Neural cell (in vitro differentiated cells): ENCODE measurements at regions not wholly inside any gene's neighbourhood (a gene's known extent, or its start where the extent isn't known, plus 50 kb on each side); places are given as distances from the start of the nearest gene placed in this dataset.

ENCODE experiments used
- H2AFZ ChIP-seq: fragments of 200-600, 300-800 bp; sonication (generic), shearing (Covaris generic); 2 replicates; pipeline ENCODE4 v1.6.0; 2014; ENCODE audit warnings: low read depth, mild to moderate bottlenecking, antibody characterized with exemption, low read length, moderate library complexity
- H3F3A ChIP-seq: fragments of 200-600 bp; shearing (Covaris generic); 2 replicates; pipeline ENCODE4 v1.6.1; 2016; ENCODE audit warnings: mild to moderate bottlenecking, moderate library complexity, mixed read lengths, antibody characterized with exemption, low read length; ENCODE audit not compliant: insufficient read depth, poor library complexity, severe bottlenecking
- H3K27ac ChIP-seq: fragments of 200-600, 300-800 bp; sonication (generic), shearing (Covaris generic); 2 replicates; pipeline ENCODE4 v1.5.1; 2014; ENCODE audit warnings: mild to moderate bottlenecking, low read length, moderate library complexity
- H3K27me3 ChIP-seq: fragments of 300-800, 200-600 bp; sonication (generic), shearing (Covaris generic); 2 replicates; pipeline ENCODE4 v1.6.0; 2014; ENCODE audit warnings: mild to moderate bottlenecking, low read depth, low read length, moderate library complexity; ENCODE audit not compliant: insufficient read depth
- H3K36me3 ChIP-seq: fragments of 300-800, 200-600 bp; sonication (generic), shearing (Covaris generic); 2 replicates; pipeline ENCODE4 v1.5.1; 2014; ENCODE audit warnings: mild to moderate bottlenecking, antibody characterized with exemption, low read length, moderate library complexity; ENCODE audit not compliant: insufficient read depth
- H3K4me2 ChIP-seq: fragments of 300-800, 200-600 bp; sonication (generic), shearing (Covaris generic); 2 replicates; pipeline ENCODE4 v1.6.0; 2014; ENCODE audit warnings: mild to moderate bottlenecking, low read length
- H3K4me3 ChIP-seq: fragments of 300-800, 200-600 bp; sonication (generic), shearing (Covaris generic); 2 replicates; pipeline ENCODE4 v1.5.1; 2014; ENCODE audit warnings: mild to moderate bottlenecking, low read length, moderate library complexity
- H3K79me2 ChIP-seq: fragments of 200-600 bp; shearing (Covaris generic); replicated peaks from 2 replicates; pipeline ENCODE4 v1.6.0; 2014; ENCODE audit warnings: mild to moderate bottlenecking, low read length, moderate library complexity; ENCODE audit not compliant: insufficient read depth
- H3K9ac ChIP-seq: fragments of 300-800, 200-600 bp; sonication (generic), shearing (Covaris generic); 2 replicates; pipeline ENCODE4 v1.6.1; 2016; ENCODE audit warnings: mild to moderate bottlenecking, low read length, mixed read lengths
- H3K9me2 ChIP-seq: fragments of 200-600 bp; shearing (Covaris generic); 2 replicates; pipeline ENCODE4 v1.6.1; 2016; ENCODE audit warnings: mild to moderate bottlenecking, low read length, mixed read lengths; ENCODE audit not compliant: insufficient read depth
- H3K9me3 ChIP-seq: fragments of 200-600, 300-800 bp; sonication (generic), shearing (Covaris generic); 2 replicates; pipeline ENCODE4 v1.6.1; 2016; ENCODE audit warnings: mild to moderate bottlenecking, mixed run types, low read length, moderate library complexity, mixed read lengths
- H4K20me1 ChIP-seq: fragments of 200-600 bp; shearing (Covaris generic); 2 replicates; pipeline ENCODE4 v1.6.1; 2016; ENCODE audit warnings: mild to moderate bottlenecking, mixed run types; ENCODE audit not compliant: insufficient read depth
- CTCF ChIP-seq: fragments of 450-650 bp; IDR thresholded peaks from 2 replicates; pipeline ENCODE4 v1.5.1; 2014; ENCODE audit warnings: antibody characterized with exemption, mild to moderate bottlenecking, moderate library complexity; ENCODE audit not compliant: poor library complexity, severe bottlenecking
- EP300 ChIP-seq: fragments of 450-650 bp; conservative IDR thresholded peaks from 2 replicates; pipeline ENCODE4 v1.6.1; 2014; ENCODE audit warnings: antibody characterized with exemption, mild to moderate bottlenecking, moderate library complexity; ENCODE audit not compliant: poor library complexity, severe bottlenecking
- EZH2 ChIP-seq: fragments of 200-600, 300-800 bp; shearing (Covaris generic), sonication (generic); IDR thresholded peaks from 2 replicates; pipeline ENCODE4 v1.6.1; 2014; ENCODE audit warnings: antibody characterized with exemption, low read length, borderline replicate concordance, mild to moderate bottlenecking; ENCODE audit not compliant: insufficient read depth, poor library complexity, severe bottlenecking
- MXI1 ChIP-seq: fragments of 450-650 bp; conservative IDR thresholded peaks from 2 replicates; pipeline ENCODE4 v1.6.1; 2014; ENCODE audit warnings: antibody characterized with exemption, mild to moderate bottlenecking; ENCODE audit not compliant: poor library complexity, severe bottlenecking
- POLR2AphosphoS5 ChIP-seq: IDR thresholded peaks from 2 replicates; pipeline ENCODE4 v1.6.1; 2012
- RAD21 ChIP-seq: fragments of 450-650 bp; conservative IDR thresholded peaks from 2 replicates; pipeline ENCODE4 v1.6.1; 2014; ENCODE audit warnings: antibody characterized with exemption, mild to moderate bottlenecking, moderate library complexity
- REST ChIP-seq: IDR thresholded peaks from 2 replicates; pipeline ENCODE4 v1.6.1; 2012; ENCODE audit warnings: borderline replicate concordance
- SMC3 ChIP-seq: fragments of 450-650 bp; conservative IDR thresholded peaks from 2 replicates; pipeline ENCODE4 v1.6.1; 2014; ENCODE audit warnings: antibody characterized with exemption, mild to moderate bottlenecking, moderate library complexity; ENCODE audit not compliant: poor library complexity
- TAF1 ChIP-seq: IDR thresholded peaks from 2 replicates; pipeline ENCODE4 v1.6.1; 2012; ENCODE audit warnings: low read depth

GRCh38 chr1:215482079-215482478 lies 85.0 kb upstream of the KCTD3 start:
- H3F3A ChIP-seq, result peaks cover 5% of the 10 kb centered on the region
- H3K36me3 ChIP-seq, result no peaks in the 10 kb centered on the region
- no peaks in the 10 kb centered on the region for H4K20me1 ChIP-seq
- H3K27me3 ChIP-seq, result no peaks in the 10 kb centered on the region
- no peak overlapping the region for H3K4me2 ChIP-seq
- no peak overlapping the region for H3K4me3 ChIP-seq
- H3K9me2 ChIP-seq, result no peaks in the 10 kb centered on the region
- H2AFZ ChIP-seq, result no peak overlapping the region
- no peaks in the 10 kb centered on the region for H3K79me2 ChIP-seq
- H3K27ac ChIP-seq, result no peak overlapping the region
- no peaks in the 10 kb centered on the region for H3K9me3 ChIP-seq
- TF ChIP-seq RAD21, result no peak
- no peak for TF ChIP-seq MXI1
- TF ChIP-seq CTCF, result no peak
- TF ChIP-seq EZH2, result no peak
- TF ChIP-seq SMC3, result no peak
- no peak overlapping the region for H3K9ac ChIP-seq

- Histone ChIP-seq H3F3A (peaks cover 5% of the 10 kb centered on the region), H3K79me2 (no peaks in the 10 kb centered on the region), H3K4me2 (peak overlapping the region; percentile 33), H3K27me3 (no peaks in the 10 kb centered on the region), H4K20me1 (no peaks in the 10 kb centered on the region), H3K4me3 (no peak overlapping the region), H3K36me3 (no peaks in the 10 kb centered on the region), H3K9me3 (no peaks in the 10 kb centered on the region), H3K27ac (no peak overlapping the region), H3K9me2 (no peaks in the 10 kb centered on the region), H3K9ac (no peak overlapping the region), H2AFZ (no peak overlapping the region)
- no peak for TF ChIP-seq RAD21
- no peak for TF ChIP-seq CTCF
- TF ChIP-seq TAF1, result no peak
- no peak for TF ChIP-seq EZH2
- TF ChIP-seq POLR2AphosphoS5, result peak; percentile 80
- no peak for TF ChIP-seq SMC3
- TF ChIP-seq REST, result peak; percentile 68
- no peak for TF ChIP-seq MXI1
- peak; percentile 87 for TF ChIP-seq EP300
Measured at GRCh38 chr1:215484171-215484939, 82.7 kb upstream of the KCTD3 start.
